CMK (cell line): ENCODE measurements at regions not wholly inside any gene's neighbourhood (a gene's known extent, or its start where the extent isn't known, plus 50 kb on each side); places are given as distances from the start of the nearest gene placed in this dataset.

Experiments
- DNase-seq: peaks from one replicate; pipeline ENCODE4 v3.0.0-alpha.2; 2010; ENCODE audit warnings: low read depth

- DNase-seq: no peak
Observed at GRCh38 chr10:33735464-33735923, 401.0 kb upstream of the NRP1 start.

GRCh38 chr10:33734393-33735155 is 400.1 kb upstream of the NRP1 start:
- no peak for DNase-seq

- no peak for DNase-seq
Observed at GRCh38 chr10:33733058-33733457, 398.6 kb upstream of the NRP1 start.

GRCh38 chr10:33732161-33732680 is 397.8 kb upstream of the NRP1 start:
- no peak for DNase-seq

- DNase-seq: no peak
Observed at GRCh38 chr10:33731322-33731721, 396.9 kb upstream of the NRP1 start.

- no peak for DNase-seq
Observed at GRCh38 chr10:33725430-33725829, 391.0 kb upstream of the NRP1 start.

GRCh38 chr10:33723181-33723580 is 388.7 kb upstream of the NRP1 start:
- no peak for DNase-seq

- DNase-seq: no peak
Observed at GRCh38 chr10:33722067-33722466, 387.6 kb upstream of the NRP1 start.

- DNase-seq: no peak
Observed at GRCh38 chr10:33721509-33721908, 387.0 kb upstream of the NRP1 start.

GRCh38 chr10:33720161-33720560 is 385.7 kb upstream of the NRP1 start:
- DNase-seq: no peak

- no peak for DNase-seq
Observed at GRCh38 chr10:33719005-33719703, 384.7 kb upstream of the NRP1 start.

- no peak for DNase-seq
Observed at GRCh38 chr10:33716501-33717267, 382.2 kb upstream of the NRP1 start.

- no peak for DNase-seq
Observed at GRCh38 chr10:33715303-33715975, 381.0 kb upstream of the NRP1 start.

- no peak for DNase-seq
Observed at GRCh38 chr10:33712825-33713224, 378.4 kb upstream of the NRP1 start.

- no peak for DNase-seq
Observed at GRCh38 chr10:33710006-33710405, 375.5 kb upstream of the NRP1 start.

GRCh38 chr10:33709008-33709753 is 374.7 kb upstream of the NRP1 start:
- DNase-seq: no peak

- DNase-seq: no peak
Observed at GRCh38 chr10:33708561-33708960, 374.1 kb upstream of the NRP1 start.

- no peak for DNase-seq
Observed at GRCh38 chr10:33706746-33707145, 372.3 kb upstream of the NRP1 start.

- DNase-seq: no peak
Observed at GRCh38 chr10:33706191-33706590, 371.7 kb upstream of the NRP1 start.

GRCh38 chr10:33704214-33704830 is 369.9 kb upstream of the NRP1 start:
- no peak for DNase-seq
